A549 (cell line): ENCODE measurements at regions not wholly inside any gene's neighbourhood (a gene's known extent, or its start where the extent isn't known, plus 50 kb on each side); places are given as distances from the start of the nearest gene placed in this dataset.

Experiments used
- ATAC-seq, 2 experiments: fragments of 200-7000 bp in 1 of 2; fragments of >200 bp in 1 of 2; cut with Nextera tagmentation in 1 of 2; cut with Tn5 transposase in 1 of 2; 3 replicates each; pipeline versions ENCODE4 v1.8.0 to v1.9.1; 2018 to 2020; ENCODE audit warnings: mild to moderate bottlenecking in 1 of 2, moderate library complexity in 1 of 2
- CTCF ChIA-PET: fragments of 300-600 bp; sonication (Branson Sonifier 250); formaldehyde crosslinking; extraction: SDS; loops from one replicate; lab custom pipeline; 2021; ENCODE audit warnings: antibody characterized with exemption, inconsistent platforms; lab: Yijun Ruan, JAX
- POLR2A ChIA-PET: fragments of 350-600 bp; formaldehyde crosslinking; extraction: SDS; loops from one replicate; lab custom pipeline; 2021; ENCODE audit warnings: antibody characterized with exemption, inconsistent platforms; lab: Yijun Ruan, JAX
- DNase-seq, 2 experiments: peaks; one replicate each; pipeline versions ENCODE4 v3.0.0 to v3.0.0-alpha.2; 2011 to 2016; ENCODE audit warnings: low read depth in 1 of 2, low spot score in 1 of 2
- FAIRE-seq: peaks from 2 replicates; lab custom pipeline; 2011; peaks lifted over from hg19 to GRCh38; lab: Jason Lieb, UNC
- H3K27ac ChIP-seq, 2 experiments: fragments of >200 bp; sonication (Bioruptor Twin); formaldehyde crosslinking; 3 replicates each; pipeline ENCODE4 v1.5.1; 2016 to 2017
- H3K4me1 ChIP-seq: fragments of >200 bp; sonication (Bioruptor Twin); formaldehyde crosslinking; 3 replicates; pipeline ENCODE4 v1.6.1; 2016
- H3K4me2 ChIP-seq: fragments of >200 bp; sonication (Bioruptor Twin); formaldehyde crosslinking; 3 replicates; pipeline ENCODE4 v1.6.1; 2016
- H3K4me3 ChIP-seq: fragments of >200 bp; sonication (Bioruptor Twin); formaldehyde crosslinking; 3 replicates; pipeline ENCODE4 v1.5.1; 2016
- H3K9me3 ChIP-seq: fragments of >200 bp; sonication (Bioruptor Twin); formaldehyde crosslinking; 3 replicates; pipeline ENCODE4 v1.6.1; 2016
- CBX2 ChIP-seq: fragments of 200-600 bp; sonication (generic); IDR thresholded peaks from 2 replicates; pipeline ENCODE4 v1.6.1; 2016; ENCODE audit warnings: low read depth, mild to moderate bottlenecking, borderline replicate concordance
- CBX8 ChIP-seq: fragments of 200-600 bp; sonication (generic); IDR thresholded peaks from 2 replicates; pipeline ENCODE4 v1.6.1; 2016
- CHD2 ChIP-seq: fragments of 150-350 bp; IDR thresholded peaks from 2 replicates; pipeline ENCODE4 v1.6.1; 2014; ENCODE audit warnings: low read length; ENCODE audit not compliant: partially characterized antibody
- CHD4 ChIP-seq: fragments of 200-600 bp; sonication (generic); IDR thresholded peaks from 2 replicates; pipeline ENCODE4 v1.6.1; 2016; ENCODE audit warnings: antibody characterized with exemption, mild to moderate bottlenecking, borderline replicate concordance
- EHMT2 ChIP-seq: fragments of 200-600 bp; sonication (generic); IDR thresholded peaks from 2 replicates; pipeline ENCODE4 v1.6.1; 2016; ENCODE audit warnings: antibody characterized with exemption, low read depth, mild to moderate bottlenecking, moderate library complexity
- EP300 ChIP-seq, 2 experiments: fragments of >200 bp; sonication (Bioruptor Twin); formaldehyde crosslinking; IDR thresholded peaks; 2 replicates in 1 of 2; 3 replicates in 1 of 2; pipeline ENCODE4 v1.6.1; 2016 to 2017
- GATA3 ChIP-seq: IDR thresholded peaks from 2 replicates; pipeline ENCODE4 v1.6.1; 2012; ENCODE audit warnings: borderline replicate concordance
- HOXA7 ChIP-seq: fragments of 250-450 bp; sonication (Bioruptor Pico); IDR thresholded peaks from 2 replicates; pipeline ENCODE4 v1.5.0; 2020; ENCODE audit warnings: mild to moderate bottlenecking, moderate library complexity
- KDM1A ChIP-seq: fragments of 200-600 bp; sonication (generic); IDR thresholded peaks from 2 replicates; pipeline ENCODE4 v1.6.1; 2016; ENCODE audit warnings: low read depth, mild to moderate bottlenecking
- MAFK ChIP-seq: fragments of 450-650 bp; IDR thresholded peaks from 2 replicates; pipeline ENCODE4 v1.6.1; 2014; ENCODE audit not compliant: partially characterized antibody
- NFE2L2 ChIP-seq: fragments of 150-350 bp; conservative IDR thresholded peaks from 2 replicates; pipeline ENCODE4 v1.6.1; 2014; ENCODE audit warnings: low read length
- NPAS2 ChIP-seq: fragments of 250-450 bp; sonication (Bioruptor Pico); IDR thresholded peaks from 2 replicates; pipeline ENCODE4 v1.8.0; 2022; ENCODE audit warnings: mild to moderate bottlenecking, moderate library complexity, borderline replicate concordance
- NR3C1 ChIP-seq: fragments of >200 bp; sonication (Bioruptor Twin); formaldehyde crosslinking; IDR thresholded peaks from 3 replicates; pipeline ENCODE4 v1.6.1; 2017
- PHF8 ChIP-seq: fragments of 200-600 bp; sonication (generic); IDR thresholded peaks from 2 replicates; pipeline ENCODE4 v1.6.1; 2016; ENCODE audit warnings: low read depth, mild to moderate bottlenecking, antibody characterized with exemption, moderate library complexity, borderline replicate concordance
- POLR2A ChIP-seq: IDR thresholded peaks from 2 replicates; pipeline ENCODE4 v1.6.1; 2012; ENCODE audit warnings: mild to moderate bottlenecking, low read length
- RAD21 ChIP-seq, 2 experiments: fragments of >200 bp in 1 of 2; sonication (Bioruptor Twin) in 1 of 2; formaldehyde crosslinking in 1 of 2; IDR thresholded peaks in 1 of 2; conservative IDR thresholded peaks in 1 of 2; 2 replicates in 1 of 2; 3 replicates in 1 of 2; pipeline ENCODE4 v1.6.1; 2012 to 2018; ENCODE audit warnings: inconsistent platforms in 1 of 2
- RCOR1 ChIP-seq: fragments of 150-350 bp; IDR thresholded peaks from 2 replicates; pipeline ENCODE4 v1.6.1; 2014; ENCODE audit warnings: antibody characterized with exemption, low read length, low read depth
- RFX5 ChIP-seq: fragments of 450-650 bp; IDR thresholded peaks from 2 replicates; pipeline ENCODE4 v1.7.1; 2014; ENCODE audit warnings: antibody characterized with exemption, mild to moderate bottlenecking, moderate library complexity
- RNF2 ChIP-seq: fragments of 200-600 bp; sonication (generic); IDR thresholded peaks from 2 replicates; pipeline ENCODE4 v1.6.1; 2016; ENCODE audit warnings: low read depth, mild to moderate bottlenecking, antibody characterized with exemption, moderate library complexity, borderline replicate concordance
- SMC3 ChIP-seq: fragments of >200 bp; sonication (Bioruptor Twin); formaldehyde crosslinking; IDR thresholded peaks from 3 replicates; pipeline ENCODE4 v1.6.1; 2018; ENCODE audit warnings: inconsistent platforms
- TFCP2L1 ChIP-seq: fragments of 250-450 bp; sonication (Bioruptor Pico); IDR thresholded peaks from 2 replicates; pipeline ENCODE4 v1.5.0; 2021; ENCODE audit warnings: mild to moderate bottlenecking
- ZC3H11A ChIP-seq: fragments of 450-650 bp; IDR thresholded peaks from 2 replicates; pipeline ENCODE4 v1.6.1; 2014; ENCODE audit warnings: antibody characterized with exemption, mild to moderate bottlenecking
- ZFP36 ChIP-seq: fragments of 450-650 bp; IDR thresholded peaks from 2 replicates; pipeline ENCODE4 v1.6.1; 2014; ENCODE audit warnings: borderline replicate concordance; ENCODE audit not compliant: partially characterized antibody
- WGBS: methylation state at CpG from one replicate; pipeline ENCODE4 v1.1.6; 2017; ENCODE audit errors: missing lambda C conversion rate; 5-methylcytosine and 5-hydroxymethylcytosine counted together
- TF ChIP-seq, protein P1 (sequence below): fragments of 250-450 bp; sonication (Bioruptor Pico); IDR thresholded peaks from 2 replicates; pipeline ENCODE4 v1.5.0; 2021; ENCODE audit warnings: mild to moderate bottlenecking, moderate library complexity, borderline replicate concordance
- TF ChIP-seq, protein P2 (sequence below): fragments of >200 bp; sonication (Bioruptor Twin); formaldehyde crosslinking; IDR thresholded peaks from 3 replicates; pipeline ENCODE4 v1.6.1; 2016
- TF ChIP-seq, protein P3 (sequence below): fragments of >200 bp; sonication (Bioruptor Twin); formaldehyde crosslinking; IDR thresholded peaks from 2 replicates; pipeline ENCODE4 v1.6.1; 2016
- TF ChIP-seq, protein P4 (sequence below): fragments of 250-450 bp; sonication (Bioruptor Pico); IDR thresholded peaks from 2 replicates; pipeline ENCODE4 v1.5.0; 2020; ENCODE audit warnings: low read depth, mild to moderate bottlenecking, moderate library complexity

DNA sequence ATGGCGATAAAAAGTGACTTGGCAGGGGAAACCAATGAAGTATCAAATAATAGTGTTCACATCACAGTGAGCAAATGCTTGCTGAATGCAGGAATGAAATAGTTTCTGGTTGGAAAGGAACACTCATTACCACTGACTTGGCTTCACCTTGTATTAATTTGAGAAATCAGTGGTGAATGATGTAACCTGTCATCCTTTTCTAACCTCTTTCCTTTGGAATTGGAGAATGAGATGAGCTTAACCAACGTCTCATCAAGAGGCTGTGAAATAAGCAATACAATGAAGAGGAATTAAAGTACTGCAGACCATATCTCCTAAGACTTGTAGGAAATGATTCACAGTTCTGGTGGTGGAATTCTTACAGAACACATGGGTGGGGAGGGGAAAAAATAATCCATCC lies 192.2 kb downstream of the DMAC1 start (continued):
- TF ChIP-seq CHD2 (no peak), RAD21 (conservative IDR thresholded peaks at IDR 0.05 in 1 of 2, IDR thresholded peaks at IDR 0.05 in 1 of 2) (no peak), PHF8 (no peak), ZC3H11A (no peak)
- TF ChIP-seq, protein P1, sequence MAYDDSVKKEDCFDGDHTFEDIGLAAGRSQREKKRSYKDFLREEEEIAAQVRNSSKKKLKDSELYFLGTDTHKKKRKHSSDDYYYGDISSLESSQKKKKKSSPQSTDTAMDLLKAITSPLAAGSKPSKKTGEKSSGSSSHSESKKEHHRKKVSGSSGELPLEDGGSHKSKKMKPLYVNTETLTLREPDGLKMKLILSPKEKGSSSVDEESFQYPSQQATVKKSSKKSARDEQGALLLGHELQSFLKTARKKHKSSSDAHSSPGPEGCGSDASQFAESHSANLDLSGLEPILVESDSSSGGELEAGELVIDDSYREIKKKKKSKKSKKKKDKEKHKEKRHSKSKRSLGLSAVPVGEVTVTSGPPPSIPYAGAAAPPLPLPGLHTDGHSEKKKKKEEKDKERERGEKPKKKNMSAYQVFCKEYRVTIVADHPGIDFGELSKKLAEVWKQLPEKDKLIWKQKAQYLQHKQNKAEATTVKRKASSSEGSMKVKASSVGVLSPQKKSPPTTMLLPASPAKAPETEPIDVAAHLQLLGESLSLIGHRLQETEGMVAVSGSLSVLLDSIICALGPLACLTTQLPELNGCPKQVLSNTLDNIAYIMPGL (CRISPR knock-in tag), result no peak

DNA sequence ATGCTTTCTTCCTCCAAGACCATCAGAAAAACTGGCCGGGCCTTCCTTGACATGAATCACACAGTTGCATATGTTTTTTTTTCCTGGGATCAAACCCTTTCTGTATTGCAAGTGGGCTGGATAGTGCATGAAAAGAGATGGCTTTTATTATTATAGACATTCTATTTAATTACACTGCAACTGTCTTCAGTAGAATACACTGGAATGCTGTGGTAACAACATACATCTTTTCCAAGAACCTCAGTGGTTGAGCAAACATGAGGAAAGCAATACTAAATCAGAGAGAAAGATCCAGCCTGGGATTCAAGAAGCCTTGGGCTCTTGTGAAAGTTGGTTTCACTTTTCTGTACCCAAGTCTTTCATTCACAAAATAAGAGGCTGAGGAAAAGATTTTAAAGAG lies 193.0 kb downstream of the DMAC1 start:
- POLR2A ChIA-PET, result no interaction called here
- FAIRE-seq (no peak), DNase-seq (no peak), ATAC-seq (no peak)
- H3K27ac ChIP-seq, result no peak overlapping the region
- no peak overlapping the region for H3K4me3 ChIP-seq
- WGBS, result 0% methylated on average over 1 of the region's 1 CpG
- TF ChIP-seq GATA3, result no peak
- no peak for TF ChIP-seq RFX5
- TF ChIP-seq CBX2, result no peak
- TF ChIP-seq RCOR1, result no peak
- TF ChIP-seq, protein P2, sequence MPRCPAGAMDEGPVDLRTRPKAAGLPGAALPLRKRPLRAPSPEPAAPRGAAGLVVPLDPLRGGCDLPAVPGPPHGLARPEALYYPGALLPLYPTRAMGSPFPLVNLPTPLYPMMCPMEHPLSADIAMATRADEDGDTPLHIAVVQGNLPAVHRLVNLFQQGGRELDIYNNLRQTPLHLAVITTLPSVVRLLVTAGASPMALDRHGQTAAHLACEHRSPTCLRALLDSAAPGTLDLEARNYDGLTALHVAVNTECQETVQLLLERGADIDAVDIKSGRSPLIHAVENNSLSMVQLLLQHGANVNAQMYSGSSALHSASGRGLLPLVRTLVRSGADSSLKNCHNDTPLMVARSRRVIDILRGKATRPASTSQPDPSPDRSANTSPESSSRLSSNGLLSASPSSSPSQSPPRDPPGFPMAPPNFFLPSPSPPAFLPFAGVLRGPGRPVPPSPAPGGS, result no peak
- CTCF ChIA-PET, result no interaction called here
- H3K9me3 ChIP-seq, result no peaks in the 10 kb centered on the region
- no peaks in the 10 kb centered on the region for H3K4me1 ChIP-seq
- H3K4me2 ChIP-seq, result no peak overlapping the region

DNA sequence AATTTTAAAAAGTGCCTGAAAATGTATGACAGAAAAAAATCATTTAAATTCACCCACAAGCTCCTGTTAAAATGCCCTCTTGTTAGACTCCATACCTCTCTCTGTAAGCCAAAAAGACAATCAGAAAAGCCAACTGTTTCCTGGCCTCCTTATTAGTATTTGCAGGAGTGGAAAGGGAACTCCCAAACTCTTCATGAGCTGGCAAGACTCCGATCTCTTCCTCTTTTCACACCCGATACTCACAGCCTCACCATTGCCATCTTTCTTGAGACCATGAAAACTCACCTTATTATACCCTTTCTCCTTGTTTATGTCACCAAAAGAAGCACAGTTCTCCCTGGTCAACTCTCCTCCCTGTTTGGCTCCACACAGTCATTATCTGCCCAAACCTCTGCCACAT lies 197.8 kb downstream of the DMAC1 start:
- H3K9me3 ChIP-seq, result no peaks in the 10 kb centered on the region
- no peak overlapping the region for H3K27ac ChIP-seq
- POLR2A ChIA-PET, result interaction anchor here (0.7 kb wide), 1 partner anchor 744 kb away, joined by 5 read pairs; no protein-coding TSS in a partner anchor
- ATAC-seq (no peak), FAIRE-seq (no peak), DNase-seq (no peak)
- no peak overlapping the region for H3K4me3 ChIP-seq
- TF ChIP-seq ZFP36, result no peak
- no peak for TF ChIP-seq SMC3
- TF ChIP-seq NPAS2 (CRISPR knock-in tag), result no peak
- TF ChIP-seq GATA3, result no peak
- H3K4me2 ChIP-seq, result no peak overlapping the region
- WGBS, result 24% methylated on average over 2 of the region's 2 CpGs
- no peaks in the 10 kb centered on the region for H3K4me1 ChIP-seq
- CTCF ChIA-PET, result no interaction called here

DNA sequence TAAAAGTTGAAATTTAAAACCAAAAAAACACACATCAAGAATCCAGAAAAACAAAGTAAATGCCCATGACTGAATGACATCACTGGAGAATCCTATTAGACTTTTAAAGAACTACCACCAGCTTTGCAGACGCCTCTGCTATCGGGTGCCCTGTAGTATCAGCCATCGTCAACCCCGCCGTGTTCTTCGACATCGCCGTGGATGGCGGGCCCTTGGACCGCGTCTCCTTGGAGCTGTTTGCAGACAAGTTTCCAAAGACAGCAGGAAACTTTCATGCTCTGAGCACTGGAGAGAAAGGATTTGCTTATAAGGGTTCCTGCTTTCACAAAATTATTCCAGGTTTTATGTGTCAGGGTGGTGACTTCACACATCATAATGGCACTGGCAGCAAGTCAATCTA lies 201.9 kb downstream of the DMAC1 start:
- no peak for FAIRE-seq
- Histone ChIP-seq H3K4me1 (no peaks in the 10 kb centered on the region), H3K27ac (no peak overlapping the region), H3K4me2 (no peak overlapping the region), H3K4me3 (no peak overlapping the region), H3K9me3 (no peaks in the 10 kb centered on the region)
- 76% methylated on average over 11 of the region's 11 CpGs for WGBS
- TF ChIP-seq NFE2L2, result no peak
- no peak for TF ChIP-seq MAFK
- no peak for TF ChIP-seq HOXA7 (CRISPR knock-in tag)
- TF ChIP-seq, protein P3, sequence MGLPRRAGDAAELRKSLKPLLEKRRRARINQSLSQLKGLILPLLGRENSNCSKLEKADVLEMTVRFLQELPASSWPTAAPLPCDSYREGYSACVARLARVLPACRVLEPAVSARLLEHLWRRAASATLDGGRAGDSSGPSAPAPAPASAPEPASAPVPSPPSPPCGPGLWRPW, result no peak
- TF ChIP-seq POLR2A, result no peak
- TF ChIP-seq CBX8, result no peak
- TF ChIP-seq CHD2, result no peak
- TF ChIP-seq EHMT2, result no peak
- TF ChIP-seq RNF2, result no peak
- TF ChIP-seq, protein P2, result no peak
- TF ChIP-seq, protein P4, sequence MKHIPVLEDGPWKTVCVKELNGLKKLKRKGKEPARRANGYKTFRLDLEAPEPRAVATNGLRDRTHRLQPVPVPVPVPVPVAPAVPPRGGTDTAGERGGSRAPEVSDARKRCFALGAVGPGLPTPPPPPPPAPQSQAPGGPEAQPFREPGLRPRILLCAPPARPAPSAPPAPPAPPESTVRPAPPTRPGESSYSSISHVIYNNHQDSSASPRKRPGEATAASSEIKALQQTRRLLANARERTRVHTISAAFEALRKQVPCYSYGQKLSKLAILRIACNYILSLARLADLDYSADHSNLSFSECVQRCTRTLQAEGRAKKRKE, result no peak
- no peak for TF ChIP-seq NR3C1
- TF ChIP-seq RFX5, result no peak
- no peak for TF ChIP-seq CHD4
- no peak for TF ChIP-seq KDM1A
- TF ChIP-seq TFCP2L1 (CRISPR knock-in tag), result no peak
- no peak for TF ChIP-seq EP300 (IDR thresholded peaks at IDR 0.05)
- no peak for ATAC-seq
- POLR2A ChIA-PET, result no interaction called here
- no peak for DNase-seq
- CTCF ChIA-PET, result no interaction called here
